ENCODE measurements at regions not wholly inside any gene's neighbourhood (a gene's known extent, or its start where the extent isn't known, plus 50 kb on each side); places are given as distances from the start of the nearest gene placed in this dataset.
"Not testable (repeated sequence)": the region's sequence is repeated elsewhere in the genome, so short reads cannot be mapped to it uniquely, and the experiment has no call there.

- intact Hi-C loops (cut with DNase I; ENCODE audit: low total_unique reads): no loop called here
- DNase-seq (ENCODE audit: low spot score in 2 of 2): no peak
Observed at GRCh38 chr14:22105624-22106006, 432.0 kb upstream of the OR4E1 start.

GRCh38 chr14:22105006-22105623, 431.5 kb upstream of the OR4E1 start:
- DNase-seq (ENCODE audit: low spot score in 2 of 2): no peak
- Histone ChIP-seq H3K4me1 (no peaks in the 10 kb centered on the region), H3K9me3 (no peaks in the 10 kb centered on the region), H3K36me3 (no peaks in the 10 kb centered on the region), H3K27ac (no peak overlapping the region), H3K27me3 (no peaks in the 10 kb centered on the region), H3K4me3 (no peak overlapping the region)
- intact Hi-C loops (cut with DNase I; ENCODE audit: low total_unique reads): no loop called here
- TF ChIP-seq POLR2A (IDR thresholded peaks at IDR 0.05) (no peak), POLR2AphosphoS5 (IDR thresholded peaks at IDR 0.05) (no peak), CTCF (IDR thresholded peaks at IDR 0.05) (no peak)

More at GRCh38 chr14:22105624-22106006, 432.0 kb upstream of the OR4E1 start:
- Histone ChIP-seq H3K27ac (no peak overlapping the region), H3K9me3 (no peaks in the 10 kb centered on the region), H3K36me3 (no peaks in the 10 kb centered on the region), H3K4me1 (no peaks in the 10 kb centered on the region), H3K4me3 (no peak overlapping the region), H3K27me3 (no peaks in the 10 kb centered on the region)
- TF ChIP-seq CTCF (IDR thresholded peaks at IDR 0.05) (no peak), POLR2AphosphoS5 (IDR thresholded peaks at IDR 0.05) (no peak), POLR2A (IDR thresholded peaks at IDR 0.05) (no peak)

- DNase-seq (ENCODE audit: low spot score in 2 of 2); H3K4me1 ChIP-seq; H3K27me3 ChIP-seq; H3K27ac ChIP-seq; H3K4me3 ChIP-seq; H3K9me3 ChIP-seq; intact Hi-C loops (cut with DNase I; ENCODE audit: low total_unique reads); H3K36me3 ChIP-seq: not testable (repeated sequence)
Observed at GRCh38 chr14:22100764-22101120, 427.1 kb upstream of the OR4E1 start.

- intact Hi-C loops (cut with DNase I; ENCODE audit: low total_unique reads): no loop called here
- DNase-seq (ENCODE audit: low spot score in 2 of 2): no peak
- H3K4me1 ChIP-seq: no peaks in the 10 kb centered on the region
Observed at GRCh38 chr14:22099942-22100763, 426.5 kb upstream of the OR4E1 start.

GRCh38 chr14:22098435-22098834, 424.8 kb upstream of the OR4E1 start:
- no peak for DNase-seq (ENCODE audit: low spot score in 2 of 2)
- Histone ChIP-seq H3K36me3 (no peaks in the 10 kb centered on the region), H3K27me3 (no peaks in the 10 kb centered on the region), H3K27ac (no peak overlapping the region), H3K4me3 (no peak overlapping the region), H3K4me1 (no peaks in the 10 kb centered on the region), H3K9me3 (no peaks in the 10 kb centered on the region)
- intact Hi-C loops (cut with DNase I; ENCODE audit: low total_unique reads): no loop called here
- no peak for TF ChIP-seq POLR2A (IDR thresholded peaks at IDR 0.05)
- no peak for TF ChIP-seq CTCF (IDR thresholded peaks at IDR 0.05)
- no peak for TF ChIP-seq POLR2AphosphoS5 (IDR thresholded peaks at IDR 0.05)

More at GRCh38 chr14:22099942-22100763, 426.5 kb upstream of the OR4E1 start:
- Histone ChIP-seq H3K9me3 (no peaks in the 10 kb centered on the region), H3K27me3 (no peaks in the 10 kb centered on the region), H3K36me3 (no peaks in the 10 kb centered on the region), H3K27ac (no peak overlapping the region), H3K4me3 (no peak overlapping the region)
- no peak for TF ChIP-seq POLR2AphosphoS5 (IDR thresholded peaks at IDR 0.05)
- no peak for TF ChIP-seq POLR2A (IDR thresholded peaks at IDR 0.05)
- peak in 1 of 3 donors; percentile 43 for TF ChIP-seq CTCF (IDR thresholded peaks at IDR 0.05)
